Activated CD8-positive, alpha-beta memory T cell treated with anti-CD3 and anti-CD28 coated beads, Interleukin-2, amount 50 U/mL, for 48 hours (primary cell): ENCODE measurements at regions not wholly inside any gene's neighbourhood (a gene's known extent, or its start where the extent isn't known, plus 50 kb on each side); places are given as distances from the start of the nearest gene placed in this dataset.
"Not testable (repeated sequence)": the region's sequence is repeated elsewhere in the genome, so short reads cannot be mapped to it uniquely, and the experiment has no call there.

Source experiments
- DNase-seq: peaks from one replicate; pipeline ENCODE4 v3.0.0-alpha.2; 2020

DNA sequence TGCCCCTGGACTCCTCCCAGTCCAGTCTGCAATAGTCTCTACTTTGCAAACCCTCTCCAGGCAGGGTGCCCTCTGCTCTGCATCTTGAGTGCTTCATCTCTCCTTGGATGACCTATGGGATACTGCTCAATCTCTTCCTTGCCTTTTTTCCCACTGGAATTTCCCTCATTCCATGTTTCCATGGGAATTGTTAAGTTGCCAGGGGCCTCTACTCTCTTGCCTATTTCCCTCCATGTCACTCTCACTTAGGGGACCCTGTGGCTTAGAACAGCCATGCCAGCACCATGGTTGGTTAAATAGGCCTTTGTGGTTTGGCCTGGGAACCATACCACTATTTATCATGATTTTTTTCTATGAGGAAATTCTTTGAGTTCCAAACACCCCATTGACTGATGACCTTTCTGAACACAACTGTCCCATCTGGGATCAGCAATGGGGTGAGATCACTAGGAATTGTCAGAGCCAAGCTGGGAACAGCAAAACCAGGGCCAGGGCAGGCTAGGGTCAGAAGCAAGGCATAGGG, 91.4 kb upstream of the RBMS1 start:
- no peak for DNase-seq

DNA sequence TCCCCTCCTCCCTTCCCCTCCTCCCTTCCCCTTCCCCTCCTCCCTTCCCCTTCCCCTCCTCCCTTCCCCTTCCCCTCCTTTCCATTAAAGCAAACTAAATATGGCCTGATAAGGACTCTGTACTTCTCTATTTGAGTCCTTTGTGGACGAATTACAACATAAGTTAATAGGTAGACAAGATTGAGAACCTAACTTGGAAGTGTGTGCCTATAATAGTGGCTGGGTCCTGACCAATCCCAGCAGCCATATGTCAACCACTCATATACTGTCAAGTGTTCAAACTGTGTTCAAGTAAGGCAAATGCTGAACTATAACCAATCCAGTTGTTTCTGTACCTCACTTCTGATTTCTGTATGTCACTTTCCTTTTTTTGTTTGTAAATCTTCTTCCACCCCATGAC, 97.1 kb upstream of the RBMS1 start:
- no peak for DNase-seq

GRCh38 chr2:160592401-160592800, 98.8 kb upstream of the RBMS1 start:
- no peak for DNase-seq

- no peak for DNase-seq
These were observed 99.4 kb upstream of the RBMS1 start for GRCh38 chr2:160592993-160593392.

DNA sequence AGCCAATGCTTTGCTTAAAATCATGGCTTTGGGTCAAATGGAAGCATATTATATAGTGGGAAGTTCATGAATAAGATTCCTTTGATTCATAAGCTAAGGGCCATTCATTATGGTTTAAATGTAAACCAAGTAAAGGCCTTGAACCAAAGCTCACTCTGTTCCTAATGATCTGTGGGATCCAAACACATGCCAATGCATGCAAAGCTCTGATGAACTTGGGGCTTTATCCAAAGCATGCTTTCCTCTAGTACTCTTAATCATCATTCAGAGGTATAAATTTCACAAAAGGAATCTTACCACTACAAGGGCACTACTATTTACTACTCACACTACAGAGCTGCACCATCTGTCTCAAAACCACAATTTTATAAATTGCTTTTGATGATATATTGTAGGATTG, 102.8 kb upstream of the RBMS1 start:
- DNase-seq, result no peak

GRCh38 chr2:160600437-160600836, 106.8 kb upstream of the RBMS1 start:
- not testable (repeated sequence) for DNase-seq

- no peak for DNase-seq
These were observed 108.5 kb upstream of the RBMS1 start for GRCh38 chr2:160602073-160602472.

DNA sequence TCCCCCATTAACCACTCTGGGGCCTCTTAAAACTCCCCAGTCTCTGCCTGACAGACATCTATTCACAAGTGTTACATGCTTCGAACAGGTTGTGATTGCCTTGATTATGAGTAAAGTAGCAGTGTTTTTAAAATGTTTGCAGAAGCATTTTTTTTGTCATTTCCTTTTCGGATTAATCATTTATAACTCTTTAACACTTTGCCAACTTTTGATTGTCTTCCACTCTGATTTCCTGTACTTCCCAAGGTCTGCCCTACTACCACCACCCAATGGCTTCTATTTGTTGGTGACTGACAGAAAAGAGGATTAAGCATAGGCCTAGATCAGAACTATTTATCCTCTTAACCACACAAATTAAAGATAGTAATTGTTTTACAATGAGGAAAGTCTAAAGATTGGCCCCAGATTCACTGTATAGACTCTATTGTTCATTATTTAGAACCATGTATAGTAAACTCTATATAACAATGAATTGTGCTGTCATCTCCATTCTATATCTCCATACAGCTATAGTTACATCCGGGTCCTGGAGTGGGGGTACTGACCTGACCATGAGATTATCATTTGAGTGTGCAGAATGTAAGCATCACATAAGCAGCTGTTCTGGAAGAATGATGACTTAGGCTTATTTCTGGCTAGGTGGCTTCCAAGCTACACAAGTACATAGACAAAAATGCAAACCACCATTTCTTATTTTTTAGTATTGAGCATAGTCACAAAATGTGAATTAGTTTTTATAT, 110.3 kb upstream of the RBMS1 start:
- no peak for DNase-seq

DNA sequence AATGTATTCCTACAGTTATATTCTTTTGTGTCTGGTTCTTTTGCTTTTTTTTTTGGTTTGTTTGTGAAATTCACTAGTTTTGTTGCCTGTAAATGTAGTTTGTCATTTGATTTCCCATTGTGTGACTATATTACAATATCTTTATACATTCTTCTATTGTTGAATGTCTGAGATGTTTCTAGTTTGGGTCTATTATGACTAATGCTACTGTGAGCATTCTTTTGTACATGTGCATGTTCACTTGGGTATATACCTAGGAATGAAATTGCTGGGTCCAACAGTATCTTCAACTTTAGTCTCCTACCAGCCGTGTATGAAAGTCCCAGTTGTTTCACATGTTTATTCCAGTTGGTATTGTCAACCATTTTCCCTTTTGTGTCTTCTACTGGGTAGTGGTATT, 112.7 kb upstream of the RBMS1 start:
- no peak for DNase-seq

DNA sequence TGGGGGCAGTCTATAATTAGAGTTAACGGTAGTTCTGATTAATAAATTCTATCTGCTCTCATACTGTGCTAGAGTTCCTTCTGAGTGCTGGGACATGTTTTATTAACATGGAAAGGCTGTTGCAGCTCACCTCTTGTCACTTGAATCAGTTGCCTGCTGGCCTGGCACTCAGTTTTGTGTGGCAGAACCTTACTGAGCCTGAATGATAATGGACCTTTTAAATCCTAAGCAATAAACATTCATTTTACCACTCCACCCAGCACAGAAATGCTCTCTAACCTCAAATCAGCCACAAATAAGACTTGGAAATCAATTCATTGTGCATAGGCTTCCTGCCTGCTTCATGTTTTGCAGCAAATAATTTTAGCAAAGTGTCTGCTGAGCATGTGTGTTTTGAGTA, 115.0 kb upstream of the RBMS1 start:
- DNase-seq, result no peak

- no peak for DNase-seq
These were observed 115.7 kb upstream of the RBMS1 start for GRCh38 chr2:160609346-160609745.

DNA sequence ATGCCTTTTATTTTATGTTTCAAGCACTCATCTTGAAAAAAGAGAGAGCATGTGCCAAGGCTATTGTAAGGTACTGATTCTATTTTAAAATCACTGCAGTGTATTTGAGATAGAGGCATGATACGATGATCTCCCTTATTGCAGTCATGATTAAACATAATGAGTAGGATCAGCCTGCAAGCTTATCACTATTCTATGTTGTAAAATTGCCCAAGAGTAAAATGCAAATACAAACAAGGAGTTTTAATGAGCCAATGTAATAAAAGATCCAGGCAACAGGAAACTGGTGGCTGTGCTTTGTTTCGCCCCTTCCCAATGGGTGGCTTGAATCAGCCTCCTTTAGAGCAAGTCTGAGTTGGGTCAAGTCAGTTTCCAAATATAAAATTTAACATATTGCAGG, 116.4 kb upstream of the RBMS1 start:
- DNase-seq, result no peak

DNA sequence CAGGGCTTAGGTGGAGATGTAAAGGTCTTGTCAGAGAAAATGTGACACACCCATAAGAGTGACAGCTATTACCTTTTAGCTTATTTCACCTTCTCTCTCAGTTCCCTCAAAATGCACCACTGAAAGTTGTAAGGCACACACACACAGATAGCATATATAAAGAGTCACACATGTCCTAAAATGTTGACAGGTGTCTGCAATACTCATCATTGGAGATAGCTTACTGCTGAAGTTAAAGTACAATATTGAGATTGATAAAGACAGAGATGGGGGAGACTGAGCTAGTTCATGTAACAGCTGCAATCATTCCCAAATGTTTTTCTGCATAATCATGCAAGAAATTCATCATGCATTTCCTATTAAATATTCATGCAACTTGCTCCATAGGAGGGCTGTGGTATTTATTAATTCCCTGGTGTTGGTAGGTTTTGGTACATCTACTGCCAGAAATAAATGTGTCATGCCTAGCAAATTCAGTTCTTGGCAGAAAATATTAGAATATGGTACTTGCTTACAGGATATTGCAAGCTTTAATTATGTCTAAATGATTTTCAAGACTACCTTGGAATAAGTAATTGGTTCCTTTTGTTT, 118.8 kb upstream of the RBMS1 start:
- no peak for DNase-seq

GRCh38 chr2:160613466-160614153, 120.0 kb upstream of the RBMS1 start:
- DNase-seq, result no peak

DNA sequence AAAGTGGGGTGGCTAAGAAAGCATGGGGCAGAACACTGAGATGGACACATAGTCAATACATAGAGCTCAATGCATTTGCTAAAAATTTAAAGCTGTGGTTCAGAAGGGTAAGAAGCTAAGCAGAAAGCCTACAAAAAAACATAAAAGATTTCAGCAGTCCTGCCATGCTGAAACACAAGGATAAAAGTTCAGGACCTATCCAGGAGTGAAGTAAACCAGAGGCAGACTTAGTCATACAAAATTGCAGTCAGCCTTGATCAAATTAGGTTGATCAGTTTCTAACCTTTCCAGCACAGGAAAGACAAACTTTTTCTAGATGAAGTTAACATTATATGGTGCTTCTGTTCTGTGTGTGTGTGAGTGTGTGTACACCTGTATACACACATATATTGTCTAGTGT, 120.8 kb upstream of the RBMS1 start:
- DNase-seq, result no peak

GRCh38 chr2:160615706-160616105, 122.1 kb upstream of the RBMS1 start:
- no peak for DNase-seq

- no peak for DNase-seq
These were observed 122.5 kb upstream of the RBMS1 start for GRCh38 chr2:160616149-160616548.

GRCh38 chr2:160621748-160622147, 128.1 kb upstream of the RBMS1 start:
- no peak for DNase-seq

DNA sequence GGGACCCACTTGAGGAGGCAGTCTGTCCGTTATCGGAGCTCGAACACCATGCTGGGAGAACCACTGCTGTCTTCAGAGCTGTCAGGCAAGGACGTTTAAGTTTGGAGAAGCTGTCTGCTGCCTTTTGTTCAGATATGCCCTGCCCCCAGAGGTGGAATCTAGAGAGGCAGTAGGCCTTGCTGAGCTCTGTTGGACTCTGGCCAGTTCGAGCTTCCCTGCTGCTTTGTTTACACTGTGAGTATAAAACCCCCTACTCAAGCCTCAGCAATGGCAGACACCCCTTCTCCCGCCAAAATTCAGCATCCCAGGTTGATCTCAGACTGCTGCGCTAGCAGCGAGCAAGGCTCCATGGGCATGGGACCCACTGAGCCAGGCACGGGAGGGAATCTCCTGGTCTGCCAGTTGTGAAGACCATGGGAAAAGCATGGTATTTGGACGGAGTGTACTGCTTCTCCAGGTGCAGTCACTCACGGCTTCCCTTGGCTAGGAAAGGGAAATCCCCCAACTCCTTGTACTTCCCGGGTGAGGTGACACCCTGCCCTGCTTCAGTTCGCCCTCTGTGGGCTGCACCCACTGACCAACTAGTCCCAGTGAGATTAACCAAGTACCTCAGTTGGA, 134.5 kb upstream of the RBMS1 start:
- not testable (repeated sequence) for DNase-seq

- no peak for DNase-seq
These were observed 135.2 kb upstream of the RBMS1 start for GRCh38 chr2:160628811-160629210.

DNA sequence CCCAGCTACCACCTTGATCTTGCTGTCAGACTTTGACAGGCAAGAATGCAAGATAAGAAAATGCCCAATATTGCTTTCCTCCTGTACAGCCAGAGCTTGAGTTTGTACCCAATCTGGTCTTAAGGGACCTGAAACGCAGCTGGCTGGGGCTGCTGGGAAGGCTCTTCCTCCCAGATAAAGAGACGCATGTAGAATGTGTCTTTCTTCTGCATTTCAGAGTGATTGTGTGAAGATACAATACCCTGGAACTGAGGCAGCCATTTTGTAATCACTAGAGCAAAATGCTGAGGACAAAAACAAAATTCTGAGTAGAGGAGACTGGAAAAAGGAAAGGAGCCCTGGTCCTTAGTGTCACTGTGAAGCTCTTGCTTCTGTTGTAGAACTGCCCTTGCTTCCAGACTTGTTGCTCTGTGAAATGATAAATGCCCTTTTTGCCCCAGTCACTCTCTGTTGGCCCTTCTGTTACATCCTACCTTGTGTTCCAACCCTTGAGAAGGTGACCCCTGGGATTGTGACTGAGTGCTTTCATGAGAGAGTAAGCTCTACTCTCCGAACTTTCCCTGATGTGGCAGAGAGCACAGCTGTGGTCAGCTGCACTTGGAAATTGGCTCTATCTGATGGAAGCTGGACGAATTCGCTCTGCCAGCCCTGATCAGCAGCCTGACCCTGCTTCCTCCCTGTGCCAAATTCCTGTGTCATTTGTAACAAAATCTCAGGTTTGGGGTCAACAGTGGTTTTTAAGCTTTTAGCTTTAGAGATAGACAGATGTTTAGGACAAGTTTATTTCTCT, 137.4 kb upstream of the RBMS1 start:
- DNase-seq, result no peak

GRCh38 chr2:160632084-160632975, 138.7 kb upstream of the RBMS1 start:
- DNase-seq, result no peak
